Heart right ventricle (tissue), 16 donors: ENCODE measurements at regions not wholly inside any gene's neighbourhood (a gene's known extent, or its start where the extent isn't known, plus 50 kb on each side); places are given as distances from the start of the nearest gene placed in this dataset.

Experiments used
- ATAC-seq, 8 donors: fragments of 200-7000 bp; cut with Tn5 transposase; one replicate each; pipeline ENCODE4 v1.9.1; 2020; ENCODE audit warnings: mild to moderate bottlenecking in 8 of 8, moderate library complexity in 8 of 8, moderate number of reproducible peaks in 1 of 8
- DNase-seq, 2 donors: peaks; one replicate each; pipeline ENCODE4 v3.0.0-alpha.2; 2020
- H3K27ac ChIP-seq, 10 donors: fragments of 200-600 bp; sonication (generic) in 2 of 10; one replicate each; pipeline versions ENCODE4 v1.5.0 to v1.8.0; 2020 to 2022; ENCODE audit warnings: mild to moderate bottlenecking in 3 of 10
- H3K27me3 ChIP-seq, 7 donors: fragments of 200-600 bp; one replicate each; pipeline ENCODE4 v1.8.0; 2021 to 2022; ENCODE audit warnings: mild to moderate bottlenecking in 2 of 7
- H3K36me3 ChIP-seq, 9 donors: fragments of 200-600 bp; sonication (generic) in 1 of 9; one replicate each; pipeline versions ENCODE4 v1.5.0 to v1.8.0; 2020 to 2022; ENCODE audit warnings: mild to moderate bottlenecking in 2 of 9
- H3K4me1 ChIP-seq, 9 donors: fragments of 200-600 bp; sonication (generic) in 1 of 9; one replicate each; pipeline versions ENCODE4 v1.5.0 to v1.8.0; 2020 to 2022; ENCODE audit warnings: mild to moderate bottlenecking in 4 of 9
- H3K4me3 ChIP-seq, 10 donors: fragments of 200-600 bp; sonication (generic) in 2 of 10; one replicate each; pipeline versions ENCODE4 v1.5.0 to v1.8.0; 2020 to 2022; ENCODE audit warnings: mild to moderate bottlenecking in 7 of 10, moderate library complexity in 2 of 10
- H3K9me3 ChIP-seq, 11 donors: fragments of 200-600 bp in 10 of 11; sonication (generic) in 2 of 11; one replicate each; pipeline versions ENCODE4 v1.5.0 to v1.8.0; 2013 to 2022; ENCODE audit warnings: mild to moderate bottlenecking in 2 of 11, control low read depth in 1 of 11, moderate library complexity in 1 of 11
- WGBS, 2 donors: extraction: QIAGEN DNeasy Blood & Tissue Kit; methylation state at CpG; one replicate each; pipeline ENCODE4 v1.1.7; 2013; ENCODE audit warnings: inconsistent platforms in 1 of 2; 5-methylcytosine and 5-hydroxymethylcytosine counted together
- intact Hi-C, 10 donors: fragments of 100-400 bp; cut with DNase I; formaldehyde crosslinking; loops; one replicate each; pipeline versions ENCODE4 v1.11.1 to v1.14.2; 2022
- TF ChIP-seq, protein P1 (sequence below), 9 donors: fragments of 200-600 bp; sonication (generic) in 2 of 9; IDR thresholded peaks; one replicate each; pipeline versions ENCODE4 v1.5.0 to v1.8.0; 2021 to 2022; ENCODE audit warnings: antibody characterized with exemption in 9 of 9, mild to moderate bottlenecking in 5 of 9, moderate library complexity in 1 of 9
- donor health status: Arrhythmogenic right ventricular cardiomyopathy.
- donor health status: ischemic (EF 13 %, LVEDD 7.1; RV severe dilation, severe dysfunction).
- donor health status: healthy with polysubstance abuse.
- donor health status: DM: no; HTN: yes; CAD: no.
- donor health status: DM: no; HTN: no; CAD: no.
- donor health status: ischemic (EF 25% LVEDD 6.9; RV normal size, moderate dysfunction).
- donor health status: ischemic (EF 25% LVEDD 5.7; RV mildly dilated, moderate dysfunction).
- donor health status: healthy.
- donor health status: DM: yes; HTN: yes; CAD: no.
- donor health status: Ischemic cardiomyopathy.
- donor health status: ischemic (EF 35%, LVEDD 5.7; RV mildly dilated, moderate dysfunction).
- donor health status: nonischemic (EF 11% LVEDD 7.7; RV severe dilation, severe dysfunction).
- donor health status: DM: yes; HTN: yes; CAD: no.
- donor health status: PGD.
- donor health status: ischemic (EF 29% LVEDD 5.4; RV normal size, mild dysfunction).
- donor health status: nonischemic (EF 23%, LVEDD 6.1; RV moderate dilation, normal function).

DNA sequence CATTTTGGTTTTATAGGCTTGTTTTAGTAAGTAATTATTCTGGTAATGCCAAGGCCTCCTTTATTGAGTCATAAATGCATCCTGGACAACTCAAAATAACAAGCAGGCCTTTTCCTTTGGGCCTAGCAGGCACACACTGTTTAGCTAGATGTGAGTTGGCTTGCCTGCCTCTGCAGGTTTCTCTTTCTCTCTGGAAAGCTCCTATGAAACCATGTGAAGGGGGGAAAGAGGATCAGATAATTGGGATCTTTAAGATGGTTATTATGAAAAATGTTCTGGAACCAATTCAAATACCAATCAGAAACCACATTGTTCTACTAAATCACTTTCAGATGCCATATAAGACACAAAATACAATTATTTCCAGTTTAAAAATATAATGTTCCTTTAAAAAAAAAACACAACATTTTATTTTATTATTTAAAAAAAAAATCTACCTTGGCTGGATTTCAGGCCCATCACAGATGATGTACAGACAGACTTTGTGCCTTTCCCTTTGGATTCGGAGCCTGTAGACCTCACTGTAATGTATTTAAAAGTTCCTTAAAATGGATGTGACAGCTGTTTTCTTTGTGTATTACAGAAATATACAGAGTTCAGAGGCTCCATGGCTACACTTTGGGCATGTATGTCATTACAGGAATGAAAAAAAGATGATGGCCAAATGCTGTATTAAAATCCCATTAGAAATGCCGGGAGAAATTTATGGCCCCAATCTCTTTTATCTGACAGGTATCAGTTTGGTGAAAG, 80.2 kb downstream of the NTMT2 start:
- intact Hi-C loops, result no loop called here
- Histone ChIP-seq H3K4me3 (no peak overlapping the region), H3K36me3 (no peaks in the 10 kb centered on the region), H3K4me1 (peaks cover 0 to 11% (median 4%) of the 10 kb centered on the region in 9 donors), H3K9me3 (no peaks in the 10 kb centered on the region), H3K27me3 (no peaks in the 10 kb centered on the region), H3K27ac (no peak overlapping the region)
- 86 to 95% methylated on average over 2 of the region's 2 CpGs for WGBS, 2 donors
- no peak for ATAC-seq
- DNase-seq, result no peak
- TF ChIP-seq, protein P1, sequence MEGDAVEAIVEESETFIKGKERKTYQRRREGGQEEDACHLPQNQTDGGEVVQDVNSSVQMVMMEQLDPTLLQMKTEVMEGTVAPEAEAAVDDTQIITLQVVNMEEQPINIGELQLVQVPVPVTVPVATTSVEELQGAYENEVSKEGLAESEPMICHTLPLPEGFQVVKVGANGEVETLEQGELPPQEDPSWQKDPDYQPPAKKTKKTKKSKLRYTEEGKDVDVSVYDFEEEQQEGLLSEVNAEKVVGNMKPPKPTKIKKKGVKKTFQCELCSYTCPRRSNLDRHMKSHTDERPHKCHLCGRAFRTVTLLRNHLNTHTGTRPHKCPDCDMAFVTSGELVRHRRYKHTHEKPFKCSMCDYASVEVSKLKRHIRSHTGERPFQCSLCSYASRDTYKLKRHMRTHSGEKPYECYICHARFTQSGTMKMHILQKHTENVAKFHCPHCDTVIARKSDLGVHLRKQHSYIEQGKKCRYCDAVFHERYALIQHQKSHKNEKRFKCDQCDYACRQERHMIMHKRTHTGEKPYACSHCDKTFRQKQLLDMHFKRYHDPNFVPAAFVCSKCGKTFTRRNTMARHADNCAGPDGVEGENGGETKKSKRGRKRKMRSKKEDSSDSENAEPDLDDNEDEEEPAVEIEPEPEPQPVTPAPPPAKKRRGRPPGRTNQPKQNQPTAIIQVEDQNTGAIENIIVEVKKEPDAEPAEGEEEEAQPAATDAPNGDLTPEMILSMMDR (IDR thresholded peaks at IDR 0.05), result no peak

DNA sequence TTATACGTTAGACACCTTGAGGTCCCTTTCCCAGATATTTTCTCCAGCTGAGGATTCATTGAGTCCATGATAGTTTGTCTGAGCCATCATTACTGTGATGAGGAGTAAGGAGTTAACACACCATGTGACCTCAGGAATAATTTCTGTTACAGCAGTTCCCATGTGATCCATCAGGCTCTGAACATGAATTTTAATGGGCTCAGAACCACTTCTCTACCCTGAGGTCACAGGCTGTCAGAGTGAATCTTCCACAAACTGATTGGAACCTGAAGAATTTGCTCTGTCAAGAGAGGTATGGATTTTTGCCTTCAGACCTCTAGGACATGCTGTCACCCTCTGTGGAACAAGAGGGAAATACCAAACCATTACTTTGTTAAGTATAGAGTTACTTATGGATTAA, 81.0 kb downstream of the NTMT2 start:
- Histone ChIP-seq H3K36me3 (no peaks in the 10 kb centered on the region), H3K4me1 (peaks cover 0 to 5% (median 0%) of the 10 kb centered on the region in 9 donors), H3K4me3 (no peak overlapping the region), H3K27ac (no peak overlapping the region), H3K9me3 (no peaks in the 10 kb centered on the region), H3K27me3 (no peaks in the 10 kb centered on the region)
- intact Hi-C loops, result no loop called here
- WGBS, 2 donors, result 84 to 90% methylated on average over 1 of the region's 1 CpG
- TF ChIP-seq, protein P1 (IDR thresholded peaks at IDR 0.05), result no peak
- DNase-seq (no peak), ATAC-seq (no peak)

GRCh38 chr1:170230323-170230722, 84.6 kb downstream of the NTMT2 start:
- Histone ChIP-seq H3K4me1 (peaks cover 0 to 4% (median 0%) of the 10 kb centered on the region in 9 donors), H3K9me3 (no peaks in the 10 kb centered on the region), H3K27ac (no peak overlapping the region), H3K4me3 (no peak overlapping the region), H3K36me3 (no peaks in the 10 kb centered on the region), H3K27me3 (no peaks in the 10 kb centered on the region)
- ATAC-seq (no peak), DNase-seq (no peak)
- intact Hi-C loops, result no loop called here
- WGBS, 2 donors, result 91 to 96% methylated on average over 1 of the region's 1 CpG
- TF ChIP-seq, protein P1 (IDR thresholded peaks at IDR 0.05), result no peak

DNA sequence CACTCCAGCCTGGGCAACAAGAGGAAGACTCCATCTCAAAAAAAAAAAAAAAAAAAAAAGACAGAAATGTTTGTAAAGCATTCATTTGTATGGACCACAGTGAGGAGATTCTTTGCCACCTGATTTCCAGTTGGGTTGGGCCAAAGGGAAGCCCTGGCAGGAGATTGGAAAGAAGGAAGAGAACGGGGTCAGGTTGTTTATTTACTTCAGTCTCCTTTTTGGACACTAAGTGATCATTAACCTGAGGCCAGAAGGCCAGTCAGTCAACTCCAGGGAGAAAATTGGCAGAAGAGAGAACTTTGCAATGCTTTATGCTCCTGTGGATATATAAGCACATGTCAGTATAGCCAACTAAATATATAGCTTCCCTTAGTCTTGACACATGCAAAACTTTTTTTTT, 85.9 kb downstream of the NTMT2 start:
- intact Hi-C loops, result no loop called here
- DNase-seq (no peak), ATAC-seq (no peak)
- Histone ChIP-seq H3K27ac (no peak overlapping the region), H3K9me3 (no peaks in the 10 kb centered on the region), H3K27me3 (no peaks in the 10 kb centered on the region), H3K4me1 (no peaks in the 10 kb centered on the region), H3K36me3 (no peaks in the 10 kb centered on the region), H3K4me3 (no peak overlapping the region)
- WGBS, 2 donors, result 81 to 86% methylated on average over 1 of the region's 1 CpG
- TF ChIP-seq, protein P1 (IDR thresholded peaks at IDR 0.05), result no peak
